Stimulated activated naive CD8-positive, alpha-beta T cell treated with anti-CD3 and anti-CD28 coated beads, Interleukin-15, amount 100 ng/mL, for 72 hours (primary cell): ENCODE measurements at regions not wholly inside any gene's neighbourhood (a gene's known extent, or its start where the extent isn't known, plus 50 kb on each side); places are given as distances from the start of the nearest gene placed in this dataset.
"Not testable (repeated sequence)": the region's sequence is repeated elsewhere in the genome, so short reads cannot be mapped to it uniquely, and the experiment has no call there.

Source experiments
- ATAC-seq: fragments of 150-1000 bp; cut with Tn5 transposase; 2 replicates; pipeline ENCODE4 v1.10.0; 2021; ENCODE audit warnings: mild to moderate bottlenecking, moderate library complexity
- DNase-seq, 2 donors: peaks; one replicate each; pipeline ENCODE4 v3.0.0; 2021 to 2022
- H3K27ac Mint-ChIP-seq, 2 donors: one replicate each; pipeline ENCODE4 v1.8.0; 2022; ENCODE audit warnings: mild to moderate bottlenecking in 2 of 2, mixed read lengths in 2 of 2, moderate library complexity in 2 of 2
- H3K27me3 Mint-ChIP-seq: one replicate; pipeline ENCODE4 v1.8.0; 2022; ENCODE audit warnings: mixed read lengths
- H3K4me1 Mint-ChIP-seq: one replicate; pipeline ENCODE4 v1.8.0; 2022; ENCODE audit warnings: mild to moderate bottlenecking, mixed read lengths
- H3K4me3 Mint-ChIP-seq, 2 donors: one replicate each; pipeline ENCODE4 v1.8.0; 2022; ENCODE audit warnings: mild to moderate bottlenecking in 2 of 2, mixed read lengths in 2 of 2, moderate library complexity in 1 of 2
- H3K9me3 Mint-ChIP-seq, 2 donors: one replicate each; pipeline ENCODE4 v1.8.0; 2022; ENCODE audit warnings: mixed read lengths in 2 of 2

DNA sequence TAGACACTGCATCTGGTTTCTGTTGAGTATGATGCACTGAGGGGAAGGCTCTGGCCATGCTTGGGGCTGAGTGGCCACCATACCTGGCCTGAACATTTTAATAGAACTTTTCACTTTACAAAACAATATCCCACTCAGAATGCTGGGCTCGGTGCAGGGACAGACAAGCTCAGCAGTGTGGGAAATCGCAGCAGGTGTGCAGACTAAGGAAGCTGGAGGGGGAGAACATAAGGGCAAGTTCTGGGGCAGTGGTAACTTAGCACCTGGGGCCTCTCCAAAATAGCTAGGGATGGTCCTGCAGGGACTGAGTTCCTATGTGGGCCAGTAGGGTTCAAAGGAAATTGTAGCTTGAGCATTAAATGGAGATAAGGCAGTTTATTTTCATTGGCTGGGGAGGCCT, 90.9 kb upstream of the RNU6-1 start:
- Mint-ChIP-seq H3K4me1 (no peaks in the 10 kb centered on the region), H3K27me3 (no peaks in the 10 kb centered on the region), H3K9me3 (no peaks in the 10 kb centered on the region), H3K4me3 (no peak overlapping the region), H3K27ac (no peak overlapping the region)
- ATAC-seq (no peak), DNase-seq (no peak)

DNA sequence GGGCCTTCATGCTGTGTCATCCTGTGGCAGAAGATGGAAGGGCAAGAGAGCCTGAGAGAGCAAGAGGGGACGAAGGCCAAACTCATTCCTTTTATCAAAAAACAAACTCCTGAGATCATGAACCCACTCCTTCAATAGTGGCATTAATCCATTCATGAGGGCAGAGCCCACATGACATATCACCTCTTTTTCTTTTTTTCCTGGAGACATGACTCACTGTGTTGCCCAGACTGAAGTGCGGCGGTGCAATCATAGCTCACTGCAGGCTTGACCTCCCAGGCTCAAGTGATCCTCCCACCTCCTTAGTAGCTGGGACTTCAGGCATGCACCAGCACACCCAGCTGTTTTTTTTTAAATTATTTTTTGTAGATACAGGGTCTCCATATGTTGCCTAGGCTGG, 92.0 kb upstream of the RNU6-1 start:
- no peak overlapping the region for H3K4me3 Mint-ChIP-seq
- no peaks in the 10 kb centered on the region for H3K4me1 Mint-ChIP-seq
- no peak for DNase-seq

GRCh38 chr15:67934126-67934525, 94.3 kb upstream of the RNU6-1 start:
- not testable (repeated sequence) for H3K4me3 Mint-ChIP-seq, H3K27ac Mint-ChIP-seq, H3K4me1 Mint-ChIP-seq, DNase-seq, H3K27me3 Mint-ChIP-seq, ATAC-seq, H3K9me3 Mint-ChIP-seq

More for the DNA sequence above, 92.0 kb upstream of the RNU6-1 start:
- no peak for ATAC-seq
- no peaks in the 10 kb centered on the region for H3K9me3 Mint-ChIP-seq
- H3K27ac Mint-ChIP-seq, result no peak overlapping the region
- H3K27me3 Mint-ChIP-seq, result no peaks in the 10 kb centered on the region

GRCh38 chr15:67935244-67935643, 95.4 kb upstream of the RNU6-1 start:
- no peak overlapping the region for H3K27ac Mint-ChIP-seq
- peaks cover 5% of the 10 kb centered on the region for H3K4me1 Mint-ChIP-seq
- H3K27me3 Mint-ChIP-seq, result no peaks in the 10 kb centered on the region
- DNase-seq (no peak), ATAC-seq (no peak)
- no peak overlapping the region for H3K4me3 Mint-ChIP-seq
- no peaks in the 10 kb centered on the region for H3K9me3 Mint-ChIP-seq

DNA sequence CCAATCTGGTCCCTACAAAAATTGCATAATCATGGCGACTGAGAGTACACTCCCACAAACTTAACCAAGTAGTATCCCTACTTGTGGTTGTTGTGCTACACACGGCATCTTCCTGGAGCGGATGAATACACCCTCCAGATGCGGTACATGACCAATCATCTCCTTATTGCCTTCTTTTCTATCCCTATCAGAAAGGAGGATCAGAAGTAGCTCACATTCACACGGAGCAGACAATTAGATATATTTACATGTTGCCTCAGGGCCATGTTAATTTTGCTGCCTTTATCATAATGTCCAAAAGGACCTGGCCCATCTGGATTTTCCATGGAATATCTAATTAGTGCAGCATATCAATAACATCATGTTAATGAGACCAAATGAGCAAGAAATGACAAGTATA, 96.4 kb upstream of the RNU6-1 start:
- Mint-ChIP-seq H3K4me1 (peaks cover 5% of the 10 kb centered on the region), H3K27me3 (no peaks in the 10 kb centered on the region), H3K4me3 (no peak overlapping the region), H3K27ac (no peak overlapping the region), H3K9me3 (no peaks in the 10 kb centered on the region)
- DNase-seq (no peak), ATAC-seq (no peak)

DNA sequence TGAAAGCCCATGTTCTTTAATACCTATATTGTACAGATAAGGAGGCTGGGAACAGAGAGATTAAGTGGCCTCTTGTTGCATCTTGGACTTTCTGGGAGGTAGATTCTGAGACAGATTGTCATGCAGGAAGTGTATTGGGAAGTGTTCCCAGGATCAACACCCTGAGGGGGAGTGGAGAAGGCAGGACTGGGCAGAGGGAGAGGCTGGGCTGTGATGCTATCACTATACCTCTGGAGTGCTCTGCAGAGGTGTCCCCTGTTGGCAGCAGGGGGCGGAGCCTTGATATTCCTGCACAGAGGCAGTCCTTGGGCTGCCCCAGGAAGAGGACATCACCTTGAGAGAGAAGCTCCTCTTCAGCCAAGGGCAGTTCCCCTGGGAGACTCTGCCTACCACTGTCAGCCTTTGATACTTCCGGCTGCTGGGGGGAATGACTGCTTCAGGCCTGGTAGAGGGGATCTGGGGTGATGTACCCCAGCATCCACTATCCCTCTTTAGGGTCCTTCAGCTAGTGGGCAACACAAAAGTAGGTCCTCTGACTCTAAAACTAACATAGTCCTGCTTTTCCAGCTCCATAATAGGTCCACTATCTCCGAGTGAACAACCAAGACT, 97.4 kb upstream of the RNU6-1 start:
- DNase-seq (no peak), ATAC-seq (no peak)
- Mint-ChIP-seq H3K4me1 (peaks cover 5% of the 10 kb centered on the region), H3K27me3 (no peaks in the 10 kb centered on the region), H3K9me3 (no peaks in the 10 kb centered on the region), H3K27ac (no peak overlapping the region), H3K4me3 (no peak overlapping the region)

DNA sequence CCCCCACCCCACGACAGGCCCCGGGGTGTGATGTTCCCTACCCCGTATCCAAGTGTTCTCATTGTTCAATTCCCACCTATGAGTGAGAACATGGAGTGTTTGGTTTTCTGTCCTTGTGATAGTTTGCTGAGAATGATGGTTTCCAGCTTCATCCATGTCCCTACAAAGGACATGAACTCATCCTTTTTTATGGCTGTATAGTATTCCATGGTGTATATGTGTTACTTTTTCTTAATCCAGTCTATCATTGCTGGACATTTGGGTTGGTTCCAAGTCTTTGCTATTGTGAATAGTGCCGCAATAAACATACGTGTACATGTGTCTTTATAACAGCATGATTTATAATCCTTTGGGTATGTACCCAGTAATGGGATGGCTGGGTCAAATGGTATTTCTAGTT, 99.3 kb upstream of the RNU6-1 start:
- not testable (repeated sequence) for H3K27ac Mint-ChIP-seq, H3K4me3 Mint-ChIP-seq, H3K27me3 Mint-ChIP-seq, DNase-seq, H3K4me1 Mint-ChIP-seq, H3K9me3 Mint-ChIP-seq, ATAC-seq

DNA sequence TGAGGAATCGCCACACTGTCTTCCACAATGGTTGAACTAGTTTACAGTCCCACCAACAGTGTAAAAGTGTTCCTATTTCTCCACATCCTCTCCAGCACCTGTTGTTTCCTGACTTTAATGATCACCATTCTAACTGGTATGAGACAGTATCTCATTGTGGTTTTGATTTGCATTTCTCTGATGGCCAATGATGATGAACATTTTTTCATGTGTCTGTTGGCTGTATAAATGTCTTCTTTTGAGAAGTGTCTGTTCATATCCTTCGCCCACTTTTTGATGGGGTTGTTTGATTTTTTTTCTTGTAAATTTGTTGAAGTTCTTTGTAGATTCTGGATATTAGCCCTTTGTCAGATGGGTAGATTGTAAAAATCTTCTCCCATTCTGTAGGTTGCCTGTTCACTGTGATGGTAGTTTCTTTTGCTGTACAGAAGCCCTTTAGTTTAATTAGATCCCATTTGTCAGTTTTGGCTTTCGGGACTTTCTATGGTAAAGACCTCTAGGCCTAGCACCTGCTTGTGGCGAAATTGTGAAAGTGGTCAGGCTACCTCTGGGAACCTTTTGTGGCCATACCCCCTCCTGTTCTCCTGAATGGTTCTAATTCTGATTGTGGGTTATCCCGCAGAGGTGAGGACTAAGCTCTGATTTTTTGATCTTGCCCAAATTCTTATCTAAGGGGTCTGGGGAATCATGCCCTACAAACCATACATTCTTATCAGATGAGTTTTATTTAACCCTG, 99.9 kb upstream of the RNU6-1 start:
- H3K27me3 Mint-ChIP-seq, ATAC-seq, H3K4me3 Mint-ChIP-seq, H3K4me1 Mint-ChIP-seq, H3K9me3 Mint-ChIP-seq, DNase-seq, H3K27ac Mint-ChIP-seq: not testable (repeated sequence)

GRCh38 chr15:67940324-67940719, 100.5 kb upstream of the RNU6-1 start:
- no peak for ATAC-seq
- no peak overlapping the region for H3K4me3 Mint-ChIP-seq
- H3K27me3 Mint-ChIP-seq, result no peaks in the 10 kb centered on the region
- H3K9me3 Mint-ChIP-seq, result no peaks in the 10 kb centered on the region
- H3K27ac Mint-ChIP-seq, result no peak overlapping the region
- DNase-seq, result no peak
- peaks cover 5% of the 10 kb centered on the region for H3K4me1 Mint-ChIP-seq

- no peak overlapping the region for H3K4me3 Mint-ChIP-seq
- ATAC-seq (no peak), DNase-seq (no peak)
- no peaks in the 10 kb centered on the region for H3K9me3 Mint-ChIP-seq
- H3K4me1 Mint-ChIP-seq, result peaks cover 16% of the 10 kb centered on the region
- H3K27ac Mint-ChIP-seq, result no peak overlapping the region
- H3K27me3 Mint-ChIP-seq, result no peaks in the 10 kb centered on the region
Observed at GRCh38 chr15:67941648-67942310, 101.9 kb upstream of the RNU6-1 start.

GRCh38 chr15:67943475-67943874, 103.6 kb upstream of the RNU6-1 start:
- no peak for ATAC-seq

GRCh38 chr15:67944010-67944641, 104.3 kb upstream of the RNU6-1 start:
- H3K9me3 Mint-ChIP-seq, result no peaks in the 10 kb centered on the region
- ATAC-seq (no peak), DNase-seq (no peak)
- peaks cover 13% of the 10 kb centered on the region for H3K4me1 Mint-ChIP-seq
- no peaks in the 10 kb centered on the region for H3K27me3 Mint-ChIP-seq
- H3K4me3 Mint-ChIP-seq, result no peak overlapping the region
- no peak overlapping the region for H3K27ac Mint-ChIP-seq

More at GRCh38 chr15:67943475-67943874, 103.6 kb upstream of the RNU6-1 start:
- H3K4me1 Mint-ChIP-seq, result peaks cover 13% of the 10 kb centered on the region
- H3K9me3 Mint-ChIP-seq, result no peaks in the 10 kb centered on the region
- DNase-seq, result no peak
- H3K27ac Mint-ChIP-seq, result peak overlapping the region in 1 of 2 donors; percentile 70
- H3K4me3 Mint-ChIP-seq, result no peak overlapping the region
- no peaks in the 10 kb centered on the region for H3K27me3 Mint-ChIP-seq

DNA sequence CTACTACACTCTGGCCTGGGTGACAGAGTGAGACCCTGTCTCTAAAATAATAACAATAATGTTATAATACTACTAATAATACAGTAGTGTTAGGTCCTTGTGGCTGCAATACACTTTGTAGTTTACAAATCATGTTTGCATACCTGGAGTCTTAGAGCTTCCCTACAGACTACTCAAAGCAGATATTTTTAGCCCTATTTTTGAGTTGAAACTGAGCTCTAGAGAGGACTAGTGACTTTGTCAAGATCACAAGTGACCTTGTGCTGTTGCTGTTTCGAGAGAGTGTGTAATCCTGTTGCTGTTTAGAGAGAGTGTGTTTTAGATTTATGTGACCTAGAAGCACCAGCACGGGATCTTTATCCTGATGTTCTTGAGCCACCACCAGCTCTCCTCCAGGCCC, 105.3 kb upstream of the RNU6-1 start:
- Mint-ChIP-seq H3K9me3 (no peaks in the 10 kb centered on the region), H3K27me3 (no peaks in the 10 kb centered on the region), H3K4me3 (no peak overlapping the region), H3K4me1 (peaks cover 13% of the 10 kb centered on the region), H3K27ac (peak overlapping the region in 1 of 2 donors; percentile 19)
- DNase-seq, result no peak
- ATAC-seq, result no peak

GRCh38 chr15:67945951-67946700, 106.3 kb upstream of the RNU6-1 start:
- H3K4me1 Mint-ChIP-seq, result peaks cover 13% of the 10 kb centered on the region
- peak overlapping the region; percentile 17 to 66 for H3K27ac Mint-ChIP-seq
- DNase-seq, result no peak
- peak; percentile 39 for ATAC-seq
- no peaks in the 10 kb centered on the region for H3K27me3 Mint-ChIP-seq
- no peaks in the 10 kb centered on the region for H3K9me3 Mint-ChIP-seq
- H3K4me3 Mint-ChIP-seq, result peak overlapping the region; percentile 1 to 55

- Mint-ChIP-seq H3K9me3 (no peaks in the 10 kb centered on the region), H3K4me1 (peaks cover 13% of the 10 kb centered on the region), H3K27ac (peak overlapping the region; percentile 17 to 66), H3K4me3 (peak overlapping the region; percentile 21 to 55), H3K27me3 (peaks cover 5% of the 10 kb centered on the region)
- DNase-seq (no peak), ATAC-seq (peak; percentile 12)
Observed at GRCh38 chr15:67946701-67947100, 106.9 kb upstream of the RNU6-1 start.
